HG03135 (cell line): ENCODE measurements at regions not wholly inside any gene's neighbourhood (a gene's known extent, or its start where the extent isn't known, plus 50 kb on each side); places are given as distances from the start of the nearest gene placed in this dataset.

Experiments used
- ATAC-seq: cut with Tn5 transposase; IDR thresholded peaks from one replicate; pipeline ENCODE4 v1.9.1; 2021; ENCODE audit warnings: mild to moderate bottlenecking, moderate library complexity; ENCODE audit not compliant: unreplicated experiment

GRCh38 chr9:101792475-101792874 is 54.0 kb upstream of the GRIN3A start:
- ATAC-seq = no peak

- ATAC-seq = no peak
These were observed 53.5 kb upstream of the GRIN3A start for GRCh38 chr9:101791938-101792337.

- no peak for ATAC-seq
These were observed 53.1 kb upstream of the GRIN3A start for GRCh38 chr9:101791533-101791932.
